Gastroesophageal sphincter (tissue), 4 donors: ENCODE measurements at regions not wholly inside any gene's neighbourhood (a gene's known extent, or its start where the extent isn't known, plus 50 kb on each side); places are given as distances from the start of the nearest gene placed in this dataset.

ENCODE experiments used
- ATAC-seq: fragments of 150-250 bp; one replicate; pipeline ENCODE4 v1.9.1; 2016; ENCODE audit warnings: mild to moderate bottlenecking, moderate library complexity
- H3K27ac ChIP-seq, 4 donors: fragments of 200-600 bp; sonication (generic) in 3 of 4; 1 replicate in 3 of 4; 2 replicates in 1 of 4; pipeline ENCODE4 v1.5.1; 2016 to 2019
- H3K27me3 ChIP-seq: fragments of 200-600 bp; sonication (generic); one replicate; pipeline ENCODE4 v1.5.1; 2019
- H3K36me3 ChIP-seq, 2 donors: fragments of 200-600 bp; sonication (generic); one replicate each; pipeline ENCODE4 v1.5.1; 2019; ENCODE audit warnings: control low read depth in 1 of 2
- H3K4me1 ChIP-seq, 3 donors: fragments of 200-600 bp; sonication (generic); 1 replicate in 2 of 3; 2 replicates in 1 of 3; pipeline ENCODE4 v1.5.1; 2016 to 2019; ENCODE audit warnings: control low read depth in 2 of 3
- H3K4me3 ChIP-seq, 2 donors: fragments of 200-600 bp; sonication (generic); one replicate each; pipeline ENCODE4 v1.5.1; 2019; ENCODE audit warnings: mild to moderate bottlenecking in 1 of 2, moderate library complexity in 1 of 2
- H3K9me3 ChIP-seq, 3 donors: fragments of 200-600 bp; sonication (generic); one replicate each; pipeline ENCODE4 v1.5.1; 2017 to 2019; ENCODE audit warnings: control low read depth in 2 of 3
- CTCF ChIP-seq, 4 experiments: fragments of 200-600 bp in 2 of 4; fragments of 450-650 bp in 2 of 4; sonication (generic) in 1 of 4; IDR thresholded peaks; one replicate each; pipeline ENCODE4 v1.5.1; 2017 to 2019; ENCODE audit warnings: antibody characterized with exemption in 4 of 4, mild to moderate bottlenecking in 2 of 4, moderate library complexity in 2 of 4
- EP300 ChIP-seq: sonication (generic); formaldehyde crosslinking; IDR thresholded peaks from one replicate; pipeline ENCODE4 v1.6.1; 2017; ENCODE audit warnings: antibody characterized with exemption, mild to moderate bottlenecking
- POLR2A ChIP-seq, 2 donors: fragments of 450-650 bp; IDR thresholded peaks; one replicate each; pipeline ENCODE4 v1.6.1; 2017; ENCODE audit warnings: antibody characterized with exemption in 2 of 2, mild to moderate bottlenecking in 2 of 2, moderate library complexity in 1 of 2
- POLR2AphosphoS5 ChIP-seq: sonication (generic); formaldehyde crosslinking; IDR thresholded peaks from one replicate; pipeline ENCODE4 v1.6.1; 2017; ENCODE audit warnings: antibody characterized with exemption
- WGBS, 2 donors: methylation state at CpG; one replicate each; pipeline ENCODE4 v1.1.5; 2018; ENCODE audit warnings: low coverage in 1 of 2; 5-methylcytosine and 5-hydroxymethylcytosine counted together

GRCh38 chr4:178083968-178084367 lies 641.7 kb upstream of the AGA start:
- WGBS, 2 donors: 94% methylated on average over 5 of the region's 5 CpGs
- ATAC-seq: no peak
- no peaks in the 10 kb centered on the region for H3K27me3 ChIP-seq

GRCh38 chr4:178086320-178086719 lies 644.1 kb upstream of the AGA start:
- H3K27me3 ChIP-seq: no peaks in the 10 kb centered on the region
- H3K36me3 ChIP-seq: no peaks in the 10 kb centered on the region
- no peaks in the 10 kb centered on the region for H3K9me3 ChIP-seq
- H3K4me3 ChIP-seq: no peak overlapping the region
- 29 to 44% methylated on average over 2 of the region's 2 CpGs for WGBS, 2 donors
- no peak overlapping the region for H3K27ac ChIP-seq
- no peaks in the 10 kb centered on the region for H3K4me1 ChIP-seq
- TF ChIP-seq POLR2AphosphoS5 (no peak), CTCF (IDR thresholded peaks at IDR 0.05) (no peak), EP300 (no peak), POLR2A (IDR thresholded peaks at IDR 0.05) (no peak)
- ATAC-seq: no peak

More at GRCh38 chr4:178083968-178084367, 641.7 kb upstream of the AGA start:
- Histone ChIP-seq H3K27ac (no peak overlapping the region), H3K36me3 (no peaks in the 10 kb centered on the region), H3K4me1 (no peaks in the 10 kb centered on the region), H3K4me3 (no peak overlapping the region), H3K9me3 (no peaks in the 10 kb centered on the region)
- TF ChIP-seq POLR2AphosphoS5 (no peak), EP300 (no peak), CTCF (IDR thresholded peaks at IDR 0.05) (no peak), POLR2A (IDR thresholded peaks at IDR 0.05) (no peak)

GRCh38 chr4:178090640-178091411 lies 648.6 kb upstream of the AGA start:
- WGBS, 2 donors: 86 to 90% methylated on average over 4 to 6 of the region's 20 CpGs
- Histone ChIP-seq H3K4me1 (no peaks in the 10 kb centered on the region), H3K27me3 (no peaks in the 10 kb centered on the region), H3K27ac (no peak overlapping the region), H3K4me3 (no peak overlapping the region), H3K9me3 (no peaks in the 10 kb centered on the region), H3K36me3 (no peaks in the 10 kb centered on the region)
- no peak for TF ChIP-seq CTCF (IDR thresholded peaks at IDR 0.05)
- no peak for TF ChIP-seq EP300
- TF ChIP-seq POLR2AphosphoS5: no peak
- no peak for TF ChIP-seq POLR2A (IDR thresholded peaks at IDR 0.05)
- peak; percentile 28 for ATAC-seq

DNA sequence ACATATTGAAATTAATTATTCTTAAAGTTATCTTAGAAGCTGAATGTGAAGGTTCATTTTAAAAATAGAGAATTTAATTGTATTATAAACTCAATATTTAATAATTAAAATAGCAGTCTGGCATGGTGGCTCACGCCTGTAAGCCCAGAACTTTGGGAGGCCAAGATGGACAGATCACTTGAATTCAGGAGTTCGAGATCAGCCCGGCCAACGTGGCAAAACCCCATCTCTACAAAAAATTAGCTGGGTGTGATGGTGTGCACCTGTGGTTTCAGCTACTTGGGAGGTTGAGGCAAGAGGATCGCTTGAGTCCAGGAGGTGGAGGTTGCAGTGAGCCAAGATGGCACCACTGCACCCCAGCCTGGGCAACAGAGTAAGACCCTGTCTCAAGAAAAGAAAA lies 659.9 kb upstream of the AGA start:
- H3K36me3 ChIP-seq: no peaks in the 10 kb centered on the region
- no peaks in the 10 kb centered on the region for H3K9me3 ChIP-seq
- ATAC-seq: no peak
- no peak overlapping the region for H3K4me3 ChIP-seq
- no peak for TF ChIP-seq POLR2AphosphoS5
- 84 to 90% methylated on average over 4 to 5 of the region's 5 CpGs for WGBS, 2 donors
- H3K4me1 ChIP-seq: no peaks in the 10 kb centered on the region
- H3K27me3 ChIP-seq: no peaks in the 10 kb centered on the region
- no peak overlapping the region for H3K27ac ChIP-seq

GRCh38 chr4:178105242-178105641 lies 663.0 kb upstream of the AGA start:
- Histone ChIP-seq H3K4me3 (no peak overlapping the region), H3K4me1 (no peaks in the 10 kb centered on the region), H3K36me3 (no peaks in the 10 kb centered on the region), H3K27ac (no peak overlapping the region), H3K27me3 (no peaks in the 10 kb centered on the region), H3K9me3 (no peaks in the 10 kb centered on the region)
- no peak for TF ChIP-seq CTCF (IDR thresholded peaks at IDR 0.05)
- ATAC-seq: no peak
- 79 to 84% methylated on average over 2 of the region's 2 CpGs for WGBS, 2 donors
